ENCODE measurements at regions not wholly inside any gene's neighbourhood (a gene's known extent, or its start where the extent isn't known, plus 50 kb on each side); places are given as distances from the start of the nearest gene placed in this dataset.

GRCh38 chr2:128406736-128407554, 88.3 kb upstream of the HS6ST1 start:
- TF ChIP-seq NFRKB (IDR thresholded peaks at IDR 0.05) (no peak), PRDM4 (CRISPR knock-in tag; IDR thresholded peaks at IDR 0.05; ENCODE audit: borderline replicate concordance) (no peak), ZNF431 (CRISPR knock-in tag; IDR thresholded peaks at IDR 0.05; ENCODE audit: borderline replicate concordance, low read depth) (no peak), TAF1 (CRISPR knock-in tag; IDR thresholded peaks at IDR 0.05) (no peak), PBX3 (CRISPR knock-in tag; IDR thresholded peaks at IDR 0.05; ENCODE audit: borderline replicate concordance) (no peak), NCOA2 (CRISPR knock-in tag; IDR thresholded peaks at IDR 0.05) (no peak), MAX (IDR thresholded peaks at IDR 0.05) (no peak), RBM22 (optimal IDR thresholded peaks at IDR 0.05; ENCODE audit: low read length) (no peak)
